Effector CD4-positive, alpha-beta T cell (primary cell): ENCODE measurements at regions not wholly inside any gene's neighbourhood (a gene's known extent, or its start where the extent isn't known, plus 50 kb on each side); places are given as distances from the start of the nearest gene placed in this dataset.
A peak's percentile ranks its signal among the peaks of the same experiment; 100 is the strongest.

ENCODE experiments used
- DNase-seq: peaks from one replicate; pipeline ENCODE4 v3.0.0-alpha.2; 2020

- DNase-seq = no peak
Measured at GRCh38 chr12:90120627-90121026, 412.0 kb upstream of the ATP2B1 start.

- no peak for DNase-seq
Measured at GRCh38 chr12:90112666-90113065, 404.0 kb upstream of the ATP2B1 start.

- DNase-seq = no peak
Measured at GRCh38 chr12:90111791-90112580, 403.3 kb upstream of the ATP2B1 start.

GRCh38 chr12:90106568-90106967 lies 397.9 kb upstream of the ATP2B1 start:
- DNase-seq = no peak

- DNase-seq = peak; percentile 7
Measured at GRCh38 chr12:90102957-90103652, 394.5 kb upstream of the ATP2B1 start.

GRCh38 chr12:90100579-90100978 lies 391.9 kb upstream of the ATP2B1 start:
- no peak for DNase-seq

GRCh38 chr12:90099288-90099687 lies 390.6 kb upstream of the ATP2B1 start:
- no peak for DNase-seq

- DNase-seq = no peak
Measured at GRCh38 chr12:90098132-90098779, 389.6 kb upstream of the ATP2B1 start.

- no peak for DNase-seq
Measured at GRCh38 chr12:90091809-90092208, 383.2 kb upstream of the ATP2B1 start.

- no peak for DNase-seq
Measured at GRCh38 chr12:90090929-90091651, 382.5 kb upstream of the ATP2B1 start.

GRCh38 chr12:90086281-90086680 lies 377.6 kb upstream of the ATP2B1 start:
- DNase-seq = no peak

GRCh38 chr12:90085494-90086274 lies 377.0 kb upstream of the ATP2B1 start:
- DNase-seq = no peak

- DNase-seq = no peak
Measured at GRCh38 chr12:90084018-90084417, 375.4 kb upstream of the ATP2B1 start.

GRCh38 chr12:90080616-90081015 lies 372.0 kb upstream of the ATP2B1 start:
- no peak for DNase-seq

GRCh38 chr12:90079529-90080210 lies 371.0 kb upstream of the ATP2B1 start:
- no peak for DNase-seq

GRCh38 chr12:90078344-90078743 lies 369.7 kb upstream of the ATP2B1 start:
- DNase-seq = no peak

- no peak for DNase-seq
Measured at GRCh38 chr12:90077756-90078155, 369.1 kb upstream of the ATP2B1 start.

GRCh38 chr12:90076851-90077319 lies 368.2 kb upstream of the ATP2B1 start:
- DNase-seq = no peak

GRCh38 chr12:90075685-90076084 lies 367.0 kb upstream of the ATP2B1 start:
- DNase-seq = no peak

- no peak for DNase-seq
Measured at GRCh38 chr12:90074086-90074485, 365.4 kb upstream of the ATP2B1 start.

- DNase-seq = no peak
Measured at GRCh38 chr12:90071996-90072395, 363.4 kb upstream of the ATP2B1 start.

GRCh38 chr12:90069711-90070110 lies 361.1 kb upstream of the ATP2B1 start:
- DNase-seq = no peak
